ENCODE measurements at regions not wholly inside any gene's neighbourhood (a gene's known extent, or its start where the extent isn't known, plus 50 kb on each side); places are given as distances from the start of the nearest gene placed in this dataset.
"Not testable (repeated sequence)": the region's sequence is repeated elsewhere in the genome, so short reads cannot be mapped to it uniquely, and the experiment has no call there.

GRCh38 chr3:196134691-196135090 lies 52.8 kb upstream of the TFRC start:
- H3K4me3 ChIP-seq (ENCODE audit: control insufficient read depth, low read depth, low read length) = no peak overlapping the region
- no peak for DNase-seq (ENCODE audit: low read depth)
- TF ChIP-seq CTCF (conservative IDR thresholded peaks at IDR 0.05; ENCODE audit: control insufficient read depth, insufficient read depth, low read depth, low read length) = no peak

GRCh38 chr3:196133869-196134268 lies 52.0 kb upstream of the TFRC start:
- H3K4me3 ChIP-seq (ENCODE audit: control insufficient read depth, low read depth, low read length); DNase-seq (ENCODE audit: low read depth): not testable (repeated sequence)

- TF ChIP-seq CTCF (conservative IDR thresholded peaks at IDR 0.05; ENCODE audit: control insufficient read depth, insufficient read depth, low read depth, low read length) = no peak
- H3K4me3 ChIP-seq (ENCODE audit: control insufficient read depth, low read depth, low read length) = no peak overlapping the region
- no peak for DNase-seq (ENCODE audit: low read depth)
Measured at GRCh38 chr3:196131921-196132320, 50.0 kb upstream of the TFRC start.

Data from fibroblast of mammary gland (primary cell).